GM19438 (cell line): ENCODE measurements at regions not wholly inside any gene's neighbourhood (a gene's known extent, or its start where the extent isn't known, plus 50 kb on each side); places are given as distances from the start of the nearest gene placed in this dataset.
"Not testable (repeated sequence)": the region's sequence is repeated elsewhere in the genome, so short reads cannot be mapped to it uniquely, and the experiment has no call there.

Experiments used
- ATAC-seq: cut with Tn5 transposase; IDR thresholded peaks from one replicate; pipeline ENCODE4 v1.9.1; 2021; ENCODE audit warnings: low read depth; ENCODE audit not compliant: unreplicated experiment

DNA sequence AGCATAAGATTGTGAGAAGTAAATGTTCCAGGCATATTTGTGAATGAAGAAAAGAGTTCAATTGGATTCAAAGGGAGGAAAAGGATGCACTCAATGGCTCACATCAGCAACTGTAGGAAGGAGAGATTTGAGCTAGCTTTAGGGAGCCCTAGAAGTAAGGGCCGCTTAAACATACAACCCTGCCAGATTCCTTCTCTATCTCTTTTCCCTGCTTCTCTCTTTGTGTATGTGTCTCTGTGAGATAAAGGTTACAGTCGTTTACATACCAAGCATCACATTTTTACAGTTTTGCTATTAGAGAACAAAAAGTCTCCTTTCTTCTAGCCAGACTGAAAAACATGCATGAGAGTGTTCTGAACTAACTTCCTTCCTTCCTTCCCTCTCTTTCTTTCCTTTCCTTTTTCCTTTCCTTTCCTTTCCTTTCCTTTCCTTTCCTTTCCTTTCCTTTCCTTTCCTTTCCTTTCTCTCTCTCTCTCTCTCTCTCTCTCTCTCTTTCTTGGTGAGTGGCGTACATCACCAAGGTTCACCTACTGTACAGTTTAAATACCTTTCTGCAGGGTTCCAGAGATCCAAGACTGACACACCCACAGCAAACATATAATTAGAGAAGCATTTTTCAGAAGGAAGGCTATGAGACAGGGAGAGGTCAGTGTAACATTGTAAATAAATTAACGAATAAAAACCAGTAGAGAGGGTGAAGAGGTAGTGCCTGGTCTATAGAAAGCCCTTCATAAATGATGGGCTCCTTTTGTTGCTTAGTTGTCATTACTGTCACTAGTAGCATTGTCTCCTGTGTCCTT is 240.4 kb downstream of the ARL4A start:
- no peak for ATAC-seq

DNA sequence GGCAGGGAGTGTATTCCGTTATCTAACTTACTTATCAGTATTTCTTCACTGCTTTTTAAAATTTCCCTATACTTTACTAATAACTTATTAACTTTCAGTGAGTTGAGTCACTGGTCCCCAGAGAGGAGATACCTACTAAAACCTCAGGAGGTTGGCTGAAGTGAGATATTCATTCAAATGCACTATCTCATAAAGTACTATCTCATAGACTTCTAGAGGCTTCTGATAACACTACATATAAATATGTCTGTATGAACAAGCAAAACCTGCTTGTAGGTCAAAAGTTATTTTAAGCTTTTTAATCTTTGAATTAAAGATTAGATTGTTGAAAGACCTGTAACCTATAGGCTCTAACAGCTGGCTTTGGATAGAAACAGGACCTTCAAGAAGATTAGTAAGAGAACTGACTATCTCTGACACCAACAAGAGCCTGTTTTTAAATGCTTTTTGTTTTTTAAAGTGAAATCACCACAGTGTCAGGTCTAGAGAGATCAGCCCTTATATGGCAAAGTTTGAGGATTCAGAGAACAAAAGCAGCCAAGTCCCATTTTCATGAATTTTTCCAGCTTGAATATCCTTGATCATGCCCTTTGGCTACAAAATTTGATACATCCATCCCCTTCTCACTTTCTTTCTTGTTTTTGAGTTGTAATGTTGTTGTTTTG is 242.2 kb downstream of the ARL4A start:
- ATAC-seq, result no peak

DNA sequence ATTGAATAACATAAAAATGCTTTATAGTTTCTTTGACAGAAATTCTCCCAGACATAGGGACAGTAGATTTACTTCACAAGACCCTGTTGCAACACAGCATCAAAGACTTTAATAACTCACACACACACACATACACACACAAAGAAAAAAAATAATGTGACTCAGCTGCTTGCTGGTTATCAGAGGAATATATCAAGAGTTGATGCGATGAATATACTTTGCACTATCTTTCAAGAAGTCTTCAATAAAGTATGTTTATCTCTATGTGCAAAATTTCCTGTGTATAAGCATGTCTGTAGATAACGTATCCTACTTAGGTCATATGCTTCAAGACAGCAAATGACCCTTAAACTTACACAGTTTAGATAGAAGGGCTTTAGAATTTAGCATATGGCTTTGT is 243.1 kb downstream of the ARL4A start:
- ATAC-seq, result no peak

DNA sequence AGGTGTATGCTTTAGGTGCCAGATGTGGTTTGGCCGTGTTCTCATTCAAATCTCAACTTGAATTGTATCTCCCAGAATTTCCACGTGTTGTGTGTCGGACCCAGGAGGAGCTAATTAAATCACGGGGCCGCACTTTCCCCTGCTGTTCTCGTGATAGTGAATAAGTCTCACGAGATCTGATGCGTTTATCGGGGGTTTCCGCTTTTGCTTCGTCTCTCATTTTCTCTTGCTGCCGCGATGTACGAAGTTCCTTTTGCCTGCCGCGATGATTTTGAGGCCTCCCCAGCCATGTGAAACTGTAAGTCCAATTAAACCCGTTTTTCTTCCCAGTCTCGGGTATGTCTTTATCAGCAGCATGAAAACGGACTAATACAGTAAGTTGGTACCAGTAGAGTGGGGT is 244.0 kb downstream of the ARL4A start:
- not testable (repeated sequence) for ATAC-seq

DNA sequence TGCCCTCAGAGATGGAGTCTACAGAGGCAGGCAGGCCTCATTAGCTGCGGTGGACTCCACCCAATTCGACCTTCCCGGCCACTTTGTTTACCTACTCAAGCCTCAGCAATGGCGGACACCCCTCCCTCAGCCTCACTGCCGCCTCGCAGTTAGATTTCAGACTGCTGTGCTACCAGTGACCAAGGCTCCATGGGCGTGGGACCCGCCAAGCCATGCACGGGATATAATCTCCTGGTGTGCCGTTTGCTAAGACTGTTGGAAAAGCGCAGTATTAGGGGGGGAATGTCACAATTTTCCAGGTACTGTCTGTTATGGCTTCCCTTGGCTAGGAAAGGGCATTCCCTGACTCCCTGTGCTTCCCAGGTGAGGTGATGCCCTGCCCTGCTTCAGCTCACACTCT is 252.3 kb downstream of the ARL4A start:
- no peak for ATAC-seq

DNA sequence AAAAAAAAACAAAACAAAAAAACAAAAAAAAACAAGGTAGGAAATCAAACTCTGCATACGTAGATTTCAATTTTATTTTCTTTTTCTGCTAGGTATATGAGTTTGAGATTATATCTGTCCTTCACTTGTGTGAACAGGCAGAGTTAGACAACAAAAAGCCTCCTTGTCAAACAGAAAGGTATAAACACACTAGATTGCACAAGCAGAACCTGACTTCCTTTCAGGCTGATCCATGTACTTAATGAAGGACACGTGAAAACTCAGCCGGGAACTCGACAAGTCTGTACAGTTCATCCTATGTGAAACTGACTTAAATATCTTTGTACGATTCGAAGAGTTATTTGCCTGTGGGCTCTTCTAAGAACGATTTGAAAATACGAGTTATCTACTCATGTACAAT is 254.1 kb downstream of the ARL4A start:
- no peak for ATAC-seq

DNA sequence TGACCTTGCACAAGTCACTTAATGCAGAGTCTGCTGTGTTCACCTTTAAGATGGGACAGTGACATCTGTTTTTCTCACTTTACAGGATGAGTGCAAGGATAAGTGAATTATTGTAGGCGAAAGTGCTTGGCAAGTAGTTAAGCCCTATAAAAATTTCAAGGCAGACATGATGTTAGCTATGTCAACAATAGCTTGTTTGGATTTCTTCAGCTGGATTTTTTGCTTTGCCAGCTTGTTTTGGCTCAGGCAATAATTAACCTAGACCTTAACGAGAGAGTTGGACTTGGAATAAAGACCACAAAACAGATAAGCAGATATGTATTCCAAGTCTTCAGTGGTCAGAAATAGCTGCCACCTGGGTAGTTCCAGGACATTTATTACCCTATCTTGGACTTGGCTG is 255.2 kb downstream of the ARL4A start:
- no peak for ATAC-seq

DNA sequence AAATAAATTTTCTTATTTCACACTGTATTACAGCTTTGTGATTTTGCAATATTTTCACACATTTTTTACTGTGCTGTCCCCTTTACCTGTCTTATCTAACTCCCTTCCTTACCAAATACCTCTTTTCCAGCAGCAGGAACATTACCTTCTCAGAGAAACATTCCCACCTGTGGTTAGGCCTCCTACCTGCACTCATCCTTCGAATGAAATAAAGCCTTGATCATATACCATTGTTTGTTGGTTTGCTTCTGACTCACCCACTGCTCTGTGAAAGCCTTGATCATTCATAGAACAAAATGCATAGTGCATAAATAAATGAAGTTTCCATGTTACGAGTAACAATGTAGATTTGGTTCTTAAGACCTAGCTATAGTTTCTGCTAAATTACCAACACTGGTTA is 256.3 kb downstream of the ARL4A start:
- ATAC-seq, result no peak

DNA sequence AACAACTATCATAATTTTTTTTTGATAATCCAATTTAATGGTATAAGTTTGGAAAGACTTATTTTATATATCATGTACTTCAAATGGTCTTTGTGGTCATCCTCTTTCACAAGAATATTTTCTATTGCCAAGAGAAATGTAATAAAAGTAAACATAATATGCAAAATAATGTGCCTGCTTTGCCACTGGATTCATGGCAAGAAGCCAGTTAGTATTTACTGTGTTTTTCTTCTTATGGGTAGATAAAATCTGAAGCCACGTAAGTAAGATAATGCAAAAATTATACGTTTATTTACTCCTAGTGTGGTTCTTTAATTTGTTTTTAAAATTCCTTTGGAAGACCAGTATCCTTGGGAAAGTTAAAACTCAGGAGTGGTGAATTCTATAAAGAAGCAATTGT is 258.5 kb downstream of the ARL4A start:
- ATAC-seq, result no peak

DNA sequence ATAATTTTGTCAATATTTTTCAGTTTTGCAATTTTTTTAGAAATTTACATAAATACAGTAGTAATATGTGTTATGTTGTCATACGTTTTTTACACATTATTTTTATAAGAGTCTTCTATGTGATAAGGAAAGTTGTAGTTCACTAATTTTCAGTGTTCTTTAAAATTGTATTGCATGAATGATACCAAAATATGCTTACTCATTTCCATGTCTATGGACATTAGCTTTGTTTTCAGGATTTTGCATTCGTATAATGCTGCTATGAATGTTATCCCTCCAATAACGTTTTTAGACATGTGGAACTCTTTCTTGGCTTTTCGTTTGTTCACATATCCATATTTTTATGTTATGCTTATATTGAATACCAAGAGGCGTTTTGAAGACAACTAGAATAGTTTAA is 260.0 kb downstream of the ARL4A start:
- ATAC-seq, result no peak

DNA sequence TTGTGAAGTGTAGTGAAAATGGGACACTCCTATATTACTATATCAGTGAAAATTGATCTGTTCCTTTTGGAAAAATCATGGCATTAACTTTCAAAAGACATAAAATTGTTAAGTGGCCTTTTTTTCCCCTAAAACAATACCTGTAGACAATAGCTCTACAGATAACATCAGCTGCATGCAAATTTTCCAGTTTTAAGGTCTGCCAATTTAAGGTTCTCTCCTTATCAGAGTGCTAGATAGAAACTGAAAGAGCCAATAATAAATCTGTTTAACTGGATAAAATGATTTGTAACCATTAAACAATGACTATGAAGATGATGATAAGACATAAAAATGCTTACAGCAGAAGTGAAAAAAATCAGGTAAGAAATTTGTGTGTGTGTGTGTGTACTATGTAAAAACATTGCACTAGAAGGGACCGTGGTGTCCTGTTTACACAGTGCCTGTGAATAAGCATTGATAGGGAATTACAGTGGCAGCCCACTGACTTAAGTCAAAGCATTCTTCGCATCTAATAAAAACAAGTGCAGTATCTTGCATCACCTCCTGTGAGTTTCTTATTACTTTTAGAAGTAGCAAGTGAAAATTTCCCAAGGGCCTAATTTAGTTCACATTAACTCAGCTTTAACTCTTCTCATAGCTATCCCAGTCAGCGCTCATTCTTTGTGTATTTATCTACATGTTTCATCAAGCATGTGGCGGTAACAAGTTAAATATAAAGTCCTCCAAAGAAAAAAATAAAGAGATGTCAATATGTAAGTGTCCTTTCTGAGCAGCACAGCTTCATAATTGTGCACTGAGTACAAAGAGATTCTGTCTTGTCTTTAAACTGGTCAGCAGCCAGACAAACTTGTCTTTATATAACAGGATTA is 261.9 kb downstream of the ARL4A start:
- ATAC-seq, result no peak

DNA sequence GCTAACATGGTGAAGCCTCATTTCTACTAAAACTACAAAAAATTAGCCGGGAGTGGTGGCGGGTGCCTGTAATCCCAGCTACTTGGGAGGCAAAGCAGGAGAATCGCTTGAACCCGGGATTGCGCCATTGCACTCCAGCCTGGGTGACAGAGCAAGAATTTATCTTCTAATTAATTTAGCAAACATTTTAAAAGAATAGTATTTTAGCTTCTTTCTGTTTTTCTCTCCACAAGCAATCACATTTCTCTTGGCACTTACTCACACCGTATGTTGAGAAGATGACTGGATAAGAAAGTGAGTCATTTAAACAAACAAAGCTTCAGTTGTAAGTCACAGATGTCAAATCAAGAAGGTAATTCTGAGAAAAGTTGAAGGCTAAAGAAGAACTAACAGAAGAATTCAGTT is 264.0 kb downstream of the ARL4A start:
- no peak for ATAC-seq

DNA sequence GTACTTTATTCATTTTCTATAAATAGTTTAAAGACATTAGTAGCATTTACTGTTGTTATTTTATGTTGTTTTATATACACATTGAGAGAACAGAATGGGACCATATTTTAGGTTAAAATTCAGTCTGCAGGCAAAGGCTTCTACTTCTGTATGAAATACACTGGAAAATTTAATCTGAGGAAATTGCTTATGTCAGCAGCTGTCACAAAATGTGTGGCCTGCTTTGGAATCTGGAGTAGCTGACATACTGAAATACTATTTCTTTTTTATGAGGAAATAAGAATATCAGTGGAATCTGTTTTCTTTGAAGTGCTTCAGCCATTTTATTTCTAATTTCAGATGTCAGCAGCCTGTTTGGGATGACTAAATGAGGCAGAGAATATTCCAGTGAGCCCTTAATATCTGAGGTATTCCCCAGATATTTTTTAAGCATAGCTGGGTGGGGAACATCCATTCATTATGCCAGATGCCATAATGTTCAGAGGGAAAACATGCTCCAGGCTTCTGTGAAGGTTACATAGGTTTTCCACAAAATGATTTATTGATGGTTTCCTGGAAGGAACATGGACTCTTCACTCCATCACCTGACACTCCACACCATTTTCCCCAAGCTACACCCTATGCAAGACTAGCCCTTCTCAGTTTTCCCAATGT is 267.1 kb downstream of the ARL4A start:
- no peak for ATAC-seq

DNA sequence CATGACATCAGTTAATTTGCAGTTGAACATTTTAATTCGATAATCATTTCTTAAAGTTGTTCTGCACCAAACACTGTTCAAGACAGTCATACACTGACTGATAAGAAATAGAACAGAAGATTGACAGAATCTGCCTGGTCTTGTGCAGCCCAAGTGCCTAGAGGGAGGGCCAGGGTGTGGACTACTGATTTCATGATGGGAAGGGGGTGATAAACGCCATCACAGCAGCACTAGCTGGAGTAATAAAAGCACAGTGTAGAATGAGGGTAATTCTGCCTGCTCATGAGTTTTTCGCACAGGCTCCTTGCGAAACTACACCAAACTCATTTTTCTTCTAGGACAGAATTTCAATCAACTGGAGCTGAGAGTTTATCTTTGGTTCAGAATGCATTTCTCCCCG is 270.1 kb downstream of the ARL4A start:
- no peak for ATAC-seq

DNA sequence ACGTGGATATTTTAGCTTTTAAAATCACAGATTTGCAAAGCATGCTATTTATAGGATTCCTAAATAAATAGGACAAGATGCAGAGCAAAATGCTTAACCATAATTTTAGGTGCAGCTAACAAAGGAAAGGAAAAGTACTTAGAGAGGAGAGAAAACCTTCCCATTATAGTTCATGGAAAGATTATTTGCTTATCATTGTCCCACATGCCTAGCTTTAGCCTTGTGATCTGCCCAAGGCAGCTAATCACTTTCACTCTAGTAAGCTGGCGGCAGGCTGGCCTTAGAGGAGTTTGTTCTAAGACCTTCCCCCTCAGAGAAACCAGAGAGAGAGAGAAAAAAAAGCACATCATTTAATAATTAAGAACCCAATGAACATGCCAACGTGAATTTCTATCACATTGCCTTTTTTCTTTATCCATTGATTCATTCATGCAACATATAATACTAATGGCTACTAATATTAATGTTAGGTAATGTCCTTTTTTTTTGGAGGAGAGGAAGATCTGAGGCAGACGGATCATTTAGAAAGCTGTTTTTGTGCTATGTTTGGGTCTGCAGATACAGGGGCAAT is 274.6 kb downstream of the ARL4A start:
- ATAC-seq, result no peak

DNA sequence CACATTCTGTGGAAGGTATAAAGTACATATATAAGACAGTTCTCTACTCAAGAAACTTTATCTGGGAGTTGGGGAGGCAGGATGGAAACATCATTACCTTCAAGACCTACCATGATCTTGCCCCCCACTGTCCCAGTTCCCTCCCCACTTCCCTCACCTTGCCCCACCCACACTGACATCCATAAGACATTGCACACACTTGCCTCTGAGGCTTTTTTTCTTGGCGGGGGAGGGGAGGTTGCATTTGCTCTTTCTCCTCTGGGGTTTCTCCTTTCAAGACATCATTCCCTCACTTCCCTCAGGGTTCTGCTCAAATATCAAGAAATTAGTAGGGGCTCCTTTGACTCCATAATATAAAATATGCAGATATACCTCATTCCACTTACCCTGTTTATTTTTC is 276.0 kb downstream of the ARL4A start:
- no peak for ATAC-seq

DNA sequence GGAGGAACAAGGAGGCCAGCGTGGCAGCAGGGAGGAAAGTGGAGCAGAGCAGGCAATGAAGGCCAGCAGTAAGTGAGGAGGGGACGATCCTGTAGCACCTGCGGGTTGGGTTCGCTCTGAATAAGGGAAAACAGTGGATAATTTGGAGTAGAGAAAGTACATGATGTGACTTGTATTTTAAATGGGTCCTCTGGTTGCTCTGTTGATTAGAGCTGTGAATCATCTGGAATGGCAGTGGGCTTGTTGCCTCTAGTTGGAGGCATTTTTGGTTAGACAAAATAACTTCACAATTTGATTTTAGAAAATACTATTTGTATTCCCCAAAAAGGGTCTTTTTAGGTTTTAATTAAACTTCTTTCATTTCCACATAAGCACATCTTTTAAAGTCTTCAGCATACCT is 277.4 kb downstream of the ARL4A start:
- ATAC-seq, result no peak

DNA sequence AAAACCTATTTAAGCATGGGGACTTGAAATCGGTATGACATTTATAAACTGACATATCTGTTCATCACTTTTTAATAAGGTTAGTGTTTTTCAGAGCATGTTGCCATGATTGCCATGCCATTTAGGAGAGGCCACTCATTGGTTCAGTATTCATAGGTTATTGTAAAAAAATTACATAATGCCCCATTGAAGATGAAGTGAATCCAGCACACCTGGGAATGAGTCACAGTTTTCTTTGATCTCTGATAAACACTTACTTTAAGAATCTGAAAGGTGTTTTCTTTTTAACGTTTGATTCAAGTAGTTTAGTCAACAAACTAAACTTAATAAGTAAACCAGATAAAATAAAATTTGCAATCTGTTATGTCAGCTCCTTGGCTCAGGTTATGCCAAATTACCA is 278.3 kb downstream of the ARL4A start:
- ATAC-seq, result no peak

DNA sequence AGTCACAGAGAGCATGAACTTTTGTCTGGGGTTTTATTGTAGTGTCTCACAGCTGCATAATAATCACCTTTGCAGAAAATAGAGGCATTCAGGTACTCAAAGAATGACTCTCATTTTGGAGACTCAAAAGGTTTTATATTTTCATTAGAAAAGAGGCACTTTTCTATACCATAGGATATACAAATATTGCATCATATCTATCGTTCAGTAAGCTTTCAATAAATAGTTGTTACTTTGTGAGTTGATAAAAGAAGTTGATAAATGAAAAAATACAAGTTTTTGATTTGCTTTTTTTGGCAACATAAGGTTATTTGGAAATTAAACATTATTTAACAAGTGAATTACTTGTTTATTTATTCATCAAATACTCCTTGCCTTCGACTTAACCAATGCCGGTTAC is 279.9 kb downstream of the ARL4A start:
- no peak for ATAC-seq

DNA sequence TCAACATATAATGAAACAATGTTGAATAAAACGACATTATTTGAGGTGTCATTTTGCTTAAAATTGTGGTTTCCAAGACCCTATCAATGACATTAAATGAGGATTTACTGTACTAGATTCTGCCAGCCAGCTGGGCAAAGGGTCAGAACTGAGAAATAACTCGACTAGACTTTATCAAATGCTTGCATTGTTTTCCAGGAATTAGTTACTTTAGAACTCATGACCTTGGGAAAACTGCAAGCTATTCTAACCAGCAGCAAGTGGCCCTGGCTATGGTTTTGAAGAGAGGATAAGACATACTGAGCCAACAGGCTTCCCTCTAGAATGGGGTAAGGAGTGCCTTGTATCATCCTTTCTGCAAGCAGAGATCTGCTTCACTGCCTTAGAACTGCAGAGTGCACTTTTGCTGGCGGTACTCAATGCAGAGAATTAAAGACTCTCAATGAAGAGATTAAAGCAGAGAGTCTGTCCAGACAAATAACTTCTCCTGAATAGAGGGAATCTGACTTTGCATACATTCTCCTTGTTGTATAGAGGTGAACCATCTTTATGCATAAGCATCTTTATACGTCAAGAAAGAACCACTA is 281.5 kb downstream of the ARL4A start:
- ATAC-seq, result no peak
